CD4-positive, alpha-beta T cell treated with Interleukin-6 at 100 ng/mL for 8 hours (primary cell): ENCODE measurements at regions not wholly inside any gene's neighbourhood (a gene's known extent, or its start where the extent isn't known, plus 50 kb on each side); places are given as distances from the start of the nearest gene placed in this dataset.
"Not testable (repeated sequence)": the region's sequence is repeated elsewhere in the genome, so short reads cannot be mapped to it uniquely, and the experiment has no call there.

Experiments used
- DNase-seq: peaks from one replicate; pipeline ENCODE4 v3.0.0-alpha.2; 2020; ENCODE audit warnings: mixed read lengths, low spot score

DNA sequence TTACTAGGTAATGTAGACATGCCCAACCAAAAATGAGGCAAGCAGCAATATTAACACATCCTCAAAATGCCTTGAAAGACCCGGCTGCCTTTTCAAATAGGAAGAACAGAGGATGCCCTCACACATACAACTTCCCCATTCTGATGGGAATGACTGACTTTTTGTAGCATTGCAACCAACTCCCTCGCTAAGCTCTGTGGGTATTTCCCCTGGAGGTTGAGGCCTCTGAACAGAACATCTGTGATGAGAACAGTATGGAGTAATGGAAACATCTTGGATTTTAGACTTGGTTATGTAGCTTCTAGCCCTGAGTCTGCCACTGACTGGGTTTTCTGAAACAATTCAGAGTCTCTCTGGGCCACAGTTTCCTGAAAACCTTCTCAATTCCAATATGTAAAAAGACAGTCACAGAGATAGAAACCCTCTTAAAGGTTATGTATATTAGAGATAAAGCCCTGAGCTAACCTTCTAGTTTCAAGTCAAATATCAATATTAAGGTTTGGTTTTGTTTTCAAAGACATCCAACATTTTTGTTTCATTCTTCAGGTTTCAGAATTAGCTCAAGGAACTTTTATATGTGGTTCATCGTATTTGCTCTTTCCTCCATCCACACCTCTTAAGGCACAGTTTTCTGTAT, 311.5 kb downstream of the SETD4 start:
- no peak for DNase-seq

DNA sequence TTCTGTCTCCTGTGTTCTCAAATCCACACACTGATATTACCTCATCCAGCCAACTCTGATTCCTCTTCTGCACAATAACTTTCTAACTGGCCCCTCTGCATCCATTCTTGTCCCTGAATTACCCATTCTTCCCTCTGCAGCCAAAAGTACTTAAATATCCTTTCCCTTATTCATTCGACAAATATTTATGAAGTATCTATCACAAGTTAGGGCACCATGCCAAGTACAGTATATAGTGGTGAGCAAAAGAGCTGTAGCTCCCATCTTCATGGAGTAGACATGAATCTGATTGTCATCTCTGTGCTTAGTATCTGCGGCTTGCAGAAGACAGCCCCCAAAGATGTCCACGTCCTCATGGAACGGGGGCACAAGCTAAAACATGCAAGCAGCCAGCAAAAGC, 316.8 kb downstream of the SETD4 start:
- DNase-seq = no peak

DNA sequence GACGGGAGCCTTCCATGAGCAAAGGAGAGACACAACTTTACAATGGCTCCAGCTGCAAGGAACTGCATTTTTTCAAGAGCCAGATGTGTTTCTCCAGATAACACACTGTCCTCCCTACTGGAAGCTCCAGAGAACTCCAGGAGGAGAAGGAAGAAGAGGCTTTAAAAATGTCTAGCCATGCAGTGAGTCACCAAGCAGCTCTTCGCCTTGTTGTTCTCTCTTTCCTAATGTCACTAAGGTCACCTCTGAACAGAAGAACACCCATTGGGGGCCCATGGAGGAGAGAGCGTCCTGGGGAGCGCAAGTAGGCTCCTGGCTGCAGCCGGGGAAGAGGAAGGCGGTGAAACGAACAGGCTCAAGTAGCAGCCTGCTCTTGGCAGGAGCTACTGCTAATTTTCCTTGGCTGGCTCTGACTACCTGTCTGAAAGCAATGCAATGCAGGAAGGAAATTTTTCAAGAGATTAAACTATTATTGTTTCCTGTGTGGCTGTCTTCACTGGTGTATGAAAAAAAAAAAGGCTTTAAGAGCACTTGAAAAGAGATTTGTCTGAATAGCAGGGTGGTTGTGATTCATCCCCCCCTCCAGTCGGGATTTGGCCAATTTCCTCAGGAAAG, 321.9 kb downstream of the SETD4 start:
- DNase-seq = no peak

DNA sequence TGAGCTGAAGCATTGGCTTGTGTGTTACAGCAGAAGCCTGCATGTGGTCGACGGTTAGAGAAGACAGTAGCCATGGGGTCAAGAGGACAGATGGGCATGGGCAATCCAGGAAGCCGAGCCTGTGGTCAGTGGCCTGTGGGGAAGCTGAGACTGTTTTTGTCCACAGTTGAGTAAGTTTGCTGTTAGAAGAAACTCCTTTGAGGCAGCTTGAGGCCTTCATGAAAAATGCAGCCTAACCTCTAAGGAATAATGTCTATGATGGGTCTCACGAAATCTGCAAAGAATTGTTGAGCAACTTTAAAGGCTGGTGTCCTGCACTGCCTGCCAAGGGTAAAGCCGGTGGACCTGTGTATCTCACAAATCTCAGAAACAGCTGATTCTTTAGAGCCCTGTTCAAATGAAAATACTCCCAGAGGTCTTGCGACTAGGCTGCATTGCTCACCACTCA, 322.4 kb downstream of the SETD4 start:
- DNase-seq = no peak

DNA sequence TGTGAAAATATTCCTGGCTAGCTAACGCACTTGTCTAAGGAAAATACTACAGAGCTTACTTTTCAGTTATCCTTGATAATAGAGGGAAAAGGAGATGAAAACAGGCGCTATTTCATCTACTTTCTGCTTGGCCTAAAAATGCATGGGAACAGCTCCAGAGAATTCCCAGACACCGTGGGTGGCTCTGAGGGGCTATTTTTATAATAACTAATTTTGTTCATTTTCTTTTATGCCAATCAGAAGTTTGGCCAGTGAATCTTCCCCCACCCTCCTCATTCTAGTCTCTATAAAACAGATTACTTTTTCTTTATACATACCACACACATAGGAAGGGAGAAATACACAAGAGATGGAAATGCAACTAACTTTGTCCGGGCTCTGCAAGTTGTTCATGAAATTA, 322.9 kb downstream of the SETD4 start:
- no peak for DNase-seq

DNA sequence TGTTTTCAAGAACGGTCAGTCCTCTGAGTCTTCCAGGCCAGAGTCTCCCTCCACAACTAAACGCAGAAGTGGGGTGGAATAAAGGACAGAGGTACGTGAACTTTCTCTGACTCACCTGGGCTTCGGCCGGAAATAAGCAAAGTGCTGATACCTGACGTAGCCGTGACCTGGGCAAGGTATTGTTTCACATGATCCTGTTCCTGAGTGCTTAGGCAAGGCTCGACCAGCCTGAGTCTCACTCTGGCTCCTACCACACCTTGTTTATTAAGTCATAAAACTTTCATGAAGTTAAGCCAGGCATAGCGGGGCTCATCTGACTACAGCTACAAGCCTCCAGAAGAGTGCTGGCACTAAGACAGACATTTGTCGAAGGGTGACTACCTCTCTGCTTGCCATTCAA, 327.5 kb downstream of the SETD4 start:
- no peak for DNase-seq

DNA sequence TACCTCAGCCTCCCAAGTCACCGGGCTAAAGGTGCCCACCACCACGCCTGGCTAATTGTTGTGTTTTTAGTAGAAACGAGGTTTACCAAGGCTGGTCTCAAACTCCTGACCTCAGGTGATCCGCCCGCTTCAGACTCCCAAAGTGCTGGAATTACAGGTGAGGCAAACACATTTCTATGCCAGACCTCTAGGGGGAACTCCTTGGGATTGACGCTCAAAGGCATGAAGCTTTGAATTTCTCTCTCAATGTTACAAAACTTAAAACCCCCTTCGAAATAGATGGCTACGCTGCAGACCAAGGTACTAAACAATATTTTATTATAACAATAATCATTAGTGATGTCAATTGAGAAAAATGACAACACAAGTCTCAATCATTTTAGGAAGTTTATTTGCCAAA, 330.0 kb downstream of the SETD4 start:
- DNase-seq = no peak

DNA sequence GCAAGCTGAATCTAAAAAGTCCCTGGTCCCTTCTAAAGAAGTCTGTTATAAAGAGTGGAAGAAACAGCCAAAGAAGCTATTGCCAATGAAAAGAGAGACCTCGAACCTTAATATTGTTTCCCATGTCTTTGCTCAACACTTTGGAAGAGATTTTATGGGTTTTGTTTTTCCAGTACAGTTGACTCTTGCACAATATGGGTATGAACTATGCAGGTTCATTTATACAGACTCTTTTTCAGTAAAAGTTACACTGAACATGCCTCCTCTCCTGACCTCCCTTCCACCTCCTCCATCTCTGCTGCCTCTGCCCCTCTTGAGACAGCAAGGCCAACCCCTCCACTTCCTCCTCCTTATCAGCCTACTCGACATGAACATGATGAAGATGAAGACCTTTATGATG, 332.5 kb downstream of the SETD4 start:
- DNase-seq = no peak

DNA sequence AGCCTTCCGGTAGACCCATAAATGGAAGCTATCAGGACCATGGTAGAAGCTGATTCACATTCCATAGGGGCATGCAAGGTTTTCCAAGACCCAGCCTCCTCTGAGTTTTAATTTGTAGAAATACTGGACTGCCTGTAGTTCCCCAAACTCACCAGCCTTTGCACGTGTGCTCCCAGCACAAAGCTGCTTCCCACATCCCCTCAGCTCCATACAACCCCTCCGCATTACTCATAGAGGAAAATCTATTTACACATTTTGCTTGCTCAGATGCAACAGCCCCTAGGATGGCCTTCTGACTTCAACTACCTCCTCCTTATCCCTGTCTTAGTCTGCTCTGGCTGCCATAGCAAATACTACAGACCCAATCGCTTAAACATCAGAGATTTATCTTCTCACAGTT, 336.2 kb downstream of the SETD4 start:
- DNase-seq = no peak

DNA sequence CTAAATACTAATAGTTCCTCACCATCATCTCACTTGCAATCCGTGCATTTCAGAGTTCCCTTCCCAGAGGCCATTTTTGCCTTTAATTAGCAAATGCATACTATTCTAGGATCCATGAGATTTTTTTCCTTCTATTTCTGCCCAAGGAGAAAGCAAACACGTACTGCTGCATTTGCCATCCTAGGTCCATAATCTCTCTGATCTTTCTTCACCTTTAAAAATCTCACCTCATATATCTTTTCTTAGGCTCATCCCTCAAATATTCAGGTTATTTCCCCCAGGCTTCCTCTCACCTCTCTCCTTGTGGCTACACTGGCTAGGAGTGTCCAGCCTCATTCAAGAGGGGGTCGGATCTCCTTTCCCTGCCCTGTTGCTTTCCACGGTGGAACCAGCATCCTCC, 338.6 kb downstream of the SETD4 start:
- DNase-seq = no peak

DNA sequence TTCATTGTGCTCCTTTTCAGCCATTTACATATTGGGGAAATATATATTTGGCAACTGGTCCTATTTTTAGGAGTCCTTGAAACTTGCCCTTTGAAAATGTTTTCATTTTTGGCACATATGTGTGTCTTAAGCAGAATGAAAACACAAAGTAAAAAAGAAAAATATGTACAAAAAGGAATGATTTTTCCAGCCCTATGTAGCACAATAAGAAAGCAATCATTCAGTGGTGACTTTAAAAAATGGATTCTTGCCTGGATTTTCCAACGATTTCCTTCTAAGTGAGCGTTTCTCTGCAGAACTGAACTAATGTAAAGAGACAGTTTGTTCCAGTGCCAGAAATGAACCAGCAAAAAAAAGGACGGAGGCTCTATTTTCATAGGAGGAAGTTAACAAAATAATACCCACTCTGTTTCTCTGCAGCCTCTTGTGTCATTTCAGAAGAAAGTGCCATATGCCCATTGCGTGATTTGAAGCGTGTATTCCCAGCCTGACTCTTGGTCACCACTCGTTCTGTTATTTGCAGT, 340.1 kb downstream of the SETD4 start:
- no peak for DNase-seq

DNA sequence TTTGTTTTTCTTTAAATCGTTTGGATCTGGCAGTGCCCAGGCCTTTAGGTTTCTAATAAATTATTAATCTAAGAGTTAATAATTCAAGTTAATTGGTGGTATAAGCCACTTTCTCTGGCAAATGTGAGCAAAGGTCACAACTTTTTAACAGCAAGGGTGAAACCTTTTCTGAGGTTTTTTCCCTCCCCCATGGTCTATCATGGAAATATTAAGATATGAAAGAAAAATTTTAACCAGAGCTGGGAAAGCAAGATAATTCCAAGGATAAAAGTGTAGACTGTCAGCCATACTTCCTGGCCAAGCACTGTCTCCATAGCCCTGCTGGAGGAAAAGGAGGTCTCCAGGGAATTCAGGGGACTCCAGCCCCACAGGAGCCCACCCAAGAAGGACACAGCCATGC, 341.2 kb downstream of the SETD4 start:
- DNase-seq = no peak

DNA sequence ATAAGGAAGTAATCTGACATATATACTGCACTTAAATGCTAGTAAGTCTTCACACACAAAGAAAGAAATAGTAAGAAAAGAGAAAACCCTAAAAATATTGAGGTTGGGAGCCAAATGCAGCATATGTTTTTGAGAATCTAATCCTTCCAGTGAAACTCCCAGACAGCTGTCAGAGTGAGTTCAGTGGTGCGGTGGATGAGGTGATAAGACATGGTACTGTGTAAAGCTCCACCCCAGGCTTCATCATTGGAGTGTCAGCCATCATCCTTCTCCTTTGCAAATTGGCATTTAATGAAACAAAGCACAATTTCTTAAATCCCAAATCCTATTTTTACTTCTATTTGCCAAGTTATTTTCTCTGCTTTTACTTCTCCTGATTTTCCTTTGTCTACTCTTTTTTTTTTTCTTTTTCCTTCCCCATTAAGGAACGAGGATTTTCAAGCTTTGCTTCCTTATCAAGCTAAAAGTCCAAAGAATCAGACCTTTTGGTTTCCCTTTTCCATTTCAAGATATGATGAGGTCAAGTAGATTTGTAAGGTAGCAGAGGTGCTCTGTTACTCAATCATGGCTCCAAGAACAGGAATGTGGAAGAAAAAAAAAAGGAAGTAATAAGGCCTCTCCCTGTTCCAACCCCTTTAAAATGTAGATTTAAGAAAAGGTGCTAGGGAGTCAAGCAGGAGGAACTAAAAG, 343.3 kb downstream of the SETD4 start:
- no peak for DNase-seq

DNA sequence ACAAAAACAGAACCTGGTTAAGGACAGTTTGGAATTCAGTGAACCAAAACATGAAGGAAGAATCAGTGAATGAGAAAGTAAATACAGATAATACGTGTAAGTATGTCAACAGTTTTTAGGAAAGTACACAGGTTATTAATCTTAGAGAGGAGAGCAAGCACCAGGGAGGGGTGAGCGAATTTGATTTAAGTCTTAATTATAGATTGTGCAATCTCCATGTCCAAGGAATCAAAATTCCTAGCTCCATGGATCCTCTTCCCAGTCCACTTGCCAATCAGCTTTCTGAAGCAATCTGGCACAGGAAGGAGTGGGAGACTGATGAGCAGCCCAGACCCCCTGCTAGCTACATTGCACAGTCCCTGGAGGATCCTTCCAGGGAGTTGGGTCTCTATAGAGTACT, 346.4 kb downstream of the SETD4 start:
- no peak for DNase-seq

DNA sequence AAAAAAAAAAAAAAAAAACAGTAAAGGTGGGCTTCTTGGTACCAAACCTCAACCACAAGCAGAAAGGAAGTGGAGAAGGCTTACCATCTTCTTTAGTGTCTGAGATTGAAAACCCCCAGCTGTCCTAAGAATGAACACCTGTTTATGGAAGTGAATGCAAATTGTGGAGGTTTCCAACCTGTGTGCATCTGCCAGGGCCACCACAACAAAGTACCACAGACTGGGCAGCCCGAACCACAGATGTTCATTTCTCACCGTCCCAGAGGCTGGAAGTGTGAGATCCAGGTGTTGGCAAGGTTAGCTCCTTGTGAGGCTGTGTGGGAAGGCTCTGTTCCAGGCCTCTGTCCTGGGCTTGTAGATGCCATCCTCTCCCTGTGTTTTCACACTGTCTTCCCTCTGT, 348.7 kb downstream of the SETD4 start:
- DNase-seq = no peak

DNA sequence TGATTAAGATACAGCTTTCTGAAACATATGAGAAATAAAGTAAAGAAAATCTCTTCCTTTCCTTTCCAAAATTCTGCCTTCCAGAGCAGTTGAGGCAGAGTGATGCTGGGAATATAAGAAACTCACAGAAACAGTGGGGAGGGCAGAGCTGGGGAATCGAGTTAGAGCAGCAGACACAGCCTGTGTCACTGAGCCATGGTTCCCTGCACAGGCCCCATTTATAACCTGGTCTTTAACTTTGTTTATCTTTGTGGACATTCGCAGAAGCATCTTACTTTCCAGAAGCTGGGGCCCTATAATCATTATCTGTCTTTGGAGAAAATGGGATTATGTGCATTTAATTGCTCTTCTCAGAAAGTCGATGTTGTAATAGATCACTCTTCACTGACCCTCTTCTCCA, 349.1 kb downstream of the SETD4 start:
- no peak for DNase-seq

DNA sequence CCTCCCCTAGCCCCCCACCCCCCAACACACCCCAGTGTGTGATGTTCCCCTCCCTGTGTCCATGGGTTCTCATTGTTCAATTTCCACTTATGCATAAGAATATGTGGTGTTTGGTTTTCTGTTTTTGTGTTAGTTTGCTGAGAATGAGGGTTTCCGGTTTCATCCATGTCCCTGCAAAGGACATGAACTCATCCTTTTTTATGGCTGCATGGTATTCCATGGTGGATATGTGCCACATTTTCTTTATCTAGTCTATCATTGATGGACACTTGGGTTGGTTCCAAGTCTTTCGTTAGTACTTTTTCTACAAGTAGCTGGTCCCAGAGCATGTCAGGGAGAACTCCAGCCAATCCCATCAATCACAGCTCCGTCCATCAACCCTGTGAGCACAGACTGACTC, 350.3 kb downstream of the SETD4 start:
- not testable (repeated sequence) for DNase-seq

DNA sequence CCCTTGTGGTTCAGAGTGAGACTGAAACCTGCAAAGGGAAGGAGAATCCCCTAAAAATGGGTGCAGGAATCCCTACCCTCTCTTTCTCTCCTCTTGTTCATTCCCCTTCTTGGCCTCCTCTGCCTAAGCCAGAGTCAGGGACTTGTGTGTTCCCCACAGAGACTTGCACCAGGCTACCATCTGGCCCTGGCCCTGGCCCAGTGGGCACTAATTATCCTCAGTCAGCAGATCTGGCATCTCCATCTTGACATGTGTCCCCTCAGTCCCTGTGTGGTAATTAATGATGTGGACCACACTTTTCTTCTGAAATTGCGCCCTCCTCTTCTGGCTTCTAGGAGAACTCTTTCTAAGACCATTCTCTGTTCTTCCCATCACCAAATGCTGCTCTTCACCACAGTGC, 354.4 kb downstream of the SETD4 start:
- no peak for DNase-seq

DNA sequence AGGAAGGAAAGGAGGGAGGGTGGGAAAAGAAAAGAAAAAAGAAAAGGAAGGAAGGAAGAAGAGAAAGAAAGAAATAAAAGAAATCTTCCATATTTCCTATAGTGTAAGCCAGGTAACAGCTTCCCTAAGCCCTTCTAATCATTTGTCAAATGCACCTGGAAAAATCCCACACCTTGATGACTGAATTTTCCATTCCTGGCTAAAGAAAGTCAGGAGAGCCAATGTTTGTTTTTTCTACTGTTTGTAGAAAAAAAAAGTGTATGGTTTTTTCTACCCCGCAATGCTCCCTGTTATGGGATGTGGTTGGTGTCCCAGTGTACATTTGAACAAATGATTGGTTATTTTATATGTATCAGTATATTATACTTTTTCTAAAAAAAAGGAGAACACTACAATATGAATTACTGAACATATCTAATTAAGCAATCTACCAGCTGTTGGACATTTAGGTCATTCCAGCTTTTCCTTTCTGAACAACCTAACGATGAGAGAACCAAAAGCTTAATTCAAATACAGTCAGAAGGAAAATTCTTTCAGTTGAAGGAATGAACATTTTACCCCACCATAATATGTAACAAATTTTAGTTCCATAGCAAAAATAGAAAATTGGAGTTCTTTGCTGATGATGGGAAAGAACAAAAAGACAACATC, 355.0 kb downstream of the SETD4 start:
- DNase-seq = no peak

DNA sequence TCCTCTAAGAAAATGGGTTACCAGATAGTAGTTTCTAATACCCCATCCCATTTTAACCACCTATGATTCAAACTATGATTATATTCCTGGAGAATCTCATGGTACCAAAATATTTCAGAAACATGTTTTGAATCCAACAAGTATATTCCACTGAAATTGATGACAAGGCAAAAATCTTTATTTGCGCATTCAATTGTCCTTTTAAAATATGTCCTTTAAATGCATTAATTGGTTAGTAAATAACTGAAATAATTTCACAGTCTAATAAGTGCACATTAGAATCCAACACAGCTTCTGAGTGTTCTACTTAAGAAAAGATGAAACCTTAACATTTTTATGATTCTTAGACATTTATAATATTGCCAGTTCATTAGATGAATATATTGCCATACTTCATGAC, 356.6 kb downstream of the SETD4 start:
- no peak for DNase-seq

DNA sequence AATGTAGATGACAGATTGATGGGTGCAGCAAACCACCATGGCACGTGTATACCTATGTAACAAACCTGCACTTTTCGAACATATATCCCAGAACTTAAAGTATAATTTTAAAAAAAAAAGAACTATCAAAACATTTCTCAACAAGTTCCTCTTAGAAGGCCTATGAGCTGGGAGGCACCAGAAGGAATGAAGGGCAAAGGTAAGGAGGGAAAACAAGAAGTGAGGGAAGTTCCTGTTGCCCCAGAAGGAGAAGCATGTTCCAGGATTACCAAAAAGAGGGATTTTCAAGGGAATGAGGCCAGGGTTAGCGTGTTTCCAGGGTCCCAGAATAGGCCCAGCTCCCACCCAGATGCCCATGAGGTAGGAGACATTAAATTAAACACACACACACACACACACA, 361.0 kb downstream of the SETD4 start:
- DNase-seq = no peak

DNA sequence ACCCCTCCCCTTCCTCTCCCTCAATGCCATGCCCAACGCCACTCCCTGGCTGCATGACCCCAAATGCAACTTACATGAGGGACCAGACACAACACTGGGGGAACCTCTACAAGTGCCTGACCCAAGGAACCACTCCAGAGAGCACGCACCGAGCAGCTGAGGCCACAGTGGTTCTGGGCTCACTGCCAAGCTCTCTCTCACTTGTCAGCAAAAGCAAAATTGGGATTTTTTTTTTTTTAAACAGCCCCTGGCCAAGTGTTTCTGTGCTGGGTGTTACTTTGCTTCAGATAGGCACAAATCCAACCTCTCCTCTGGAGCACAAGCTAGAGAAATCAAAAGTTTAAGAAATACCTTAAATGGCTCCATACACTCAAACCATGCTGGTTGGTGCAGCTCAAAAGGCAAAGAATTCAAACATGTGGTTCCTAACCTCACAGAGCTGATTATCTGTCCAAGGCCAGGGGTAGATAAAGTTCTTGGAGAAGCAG, 363.0 kb downstream of the SETD4 start:
- DNase-seq = no peak

DNA sequence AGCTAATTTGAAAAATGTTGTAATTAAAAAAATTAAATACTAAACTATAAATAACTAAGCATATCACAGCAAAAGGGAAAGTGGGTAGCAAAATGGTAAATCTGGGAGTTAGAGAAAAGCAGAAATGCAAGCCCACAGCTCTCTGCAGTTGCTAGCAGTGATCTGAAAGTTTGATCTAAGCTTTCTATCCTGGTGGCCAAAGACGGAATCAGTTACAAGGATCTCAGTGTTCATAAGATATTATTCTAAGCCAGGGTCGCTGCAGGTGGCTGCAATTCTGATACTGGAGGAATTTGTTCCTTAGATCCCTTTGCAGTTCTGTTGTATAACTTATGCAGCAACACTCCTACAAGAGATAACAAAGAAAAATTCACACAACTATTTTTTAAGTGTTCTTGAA, 363.7 kb downstream of the SETD4 start:
- no peak for DNase-seq
